Esophagus squamous epithelium (tissue), 5 donors: ENCODE measurements at regions not wholly inside any gene's neighbourhood (a gene's known extent, or its start where the extent isn't known, plus 50 kb on each side); places are given as distances from the start of the nearest gene placed in this dataset.
A peak's percentile ranks its signal among the peaks of the same experiment; 100 is the strongest.

Experiments used
- DNase-seq: peaks from one replicate; lab custom pipeline; 2025; lab: John Stamatoyannopoulos, UW
- H3K27ac ChIP-seq, 4 donors: fragments of 200-600 bp; sonication (generic); one replicate each; pipeline ENCODE4 v1.5.1; 2016 to 2019; ENCODE audit warnings: mild to moderate bottlenecking in 1 of 4
- H3K27me3 ChIP-seq, 4 donors: fragments of 200-600 bp; sonication (generic); 1 replicate in 3 of 4; 2 replicates in 1 of 4; pipeline versions ENCODE4 v1.5.1 to v1.6.0; 2017 to 2021; ENCODE audit warnings: antibody characterized with exemption in 1 of 4
- H3K36me3 ChIP-seq, 3 donors: fragments of 200-600 bp; sonication (generic); one replicate each; pipeline ENCODE4 v1.5.1; 2016 to 2019
- H3K4me1 ChIP-seq, 3 donors: fragments of 200-600 bp; sonication (generic); one replicate each; pipeline ENCODE4 v1.5.1; 2017 to 2019
- H3K4me3 ChIP-seq, 4 donors: fragments of 200-600 bp; sonication (generic); 1 replicate in 3 of 4; 2 replicates in 1 of 4; pipeline ENCODE4 v1.5.1; 2016 to 2019; ENCODE audit warnings: mild to moderate bottlenecking in 2 of 4, moderate library complexity in 1 of 4
- H3K9me3 ChIP-seq, 3 donors: fragments of 200-600 bp; sonication (generic); one replicate each; pipeline ENCODE4 v1.5.1; 2016 to 2019
- CTCF ChIP-seq, 6 experiments: fragments of 450-650 bp in 4 of 6; fragments of 200-600 bp in 2 of 6; sonication (generic) in 2 of 6; IDR thresholded peaks; one replicate each; pipeline ENCODE4 v1.5.1; 2016 to 2019; ENCODE audit warnings: antibody characterized with exemption in 6 of 6, mild to moderate bottlenecking in 4 of 6, moderate library complexity in 4 of 6
- POLR2A ChIP-seq, 4 donors: fragments of 450-650 bp; IDR thresholded peaks; one replicate each; pipeline ENCODE4 v1.6.1; 2017; ENCODE audit warnings: antibody characterized with exemption in 4 of 4, mild to moderate bottlenecking in 4 of 4, moderate library complexity in 3 of 4
- WGBS, 2 donors: methylation state at CpG; one replicate each; pipeline ENCODE4 v1.1.5; 2018; 5-methylcytosine and 5-hydroxymethylcytosine counted together
- intact Hi-C: fragments of 100-400 bp; cut with DNase I; formaldehyde crosslinking; loops from one replicate; pipeline ENCODE4 v1.15.0; 2022
- donor health status: DM: yes; HTN: yes; CAD: no.

- intact Hi-C loops: no loop called here
- TF ChIP-seq CTCF (IDR thresholded peaks at IDR 0.05) (no peak), POLR2A (IDR thresholded peaks at IDR 0.05) (no peak)
- Histone ChIP-seq H3K27me3 (no peaks in the 10 kb centered on the region), H3K9me3 (no peaks in the 10 kb centered on the region), H3K36me3 (no peaks in the 10 kb centered on the region), H3K4me1 (peaks cover 0 to 35% (median 11%) of the 10 kb centered on the region in 3 donors), H3K27ac (peak overlapping the region in 3 of 4 donors; percentile 44 to 80 (median 70)), H3K4me3 (no peak overlapping the region)
- no peak for DNase-seq
- WGBS, 2 donors: 79 to 80% methylated on average over 5 of the region's 5 CpGs
Measured at GRCh38 chr10:113272511-113272910, 280.3 kb upstream of the HABP2 start.

GRCh38 chr10:113273181-113274163, 279.4 kb upstream of the HABP2 start:
- Histone ChIP-seq H3K27ac (peak overlapping the region; percentile 36 to 80 (median 57)), H3K4me3 (peak overlapping the region in 1 of 4 donors; percentile 18), H3K36me3 (no peaks in the 10 kb centered on the region), H3K9me3 (no peaks in the 10 kb centered on the region), H3K4me1 (peaks cover 0 to 25% (median 11%) of the 10 kb centered on the region in 3 donors), H3K27me3 (no peaks in the 10 kb centered on the region)
- no peak for TF ChIP-seq CTCF (IDR thresholded peaks at IDR 0.05)
- TF ChIP-seq POLR2A (IDR thresholded peaks at IDR 0.05): no peak
- intact Hi-C loops: no loop called here
- DNase-seq: no peak
- 37 to 56% methylated on average over 6 to 13 of the region's 23 CpGs for WGBS, 2 donors

- H3K27ac ChIP-seq: peak overlapping the region; percentile 36 to 80 (median 57)
- TF ChIP-seq CTCF (IDR thresholded peaks at IDR 0.05) (no peak), POLR2A (IDR thresholded peaks at IDR 0.05) (no peak)
- no peak overlapping the region for H3K4me3 ChIP-seq
- H3K4me1 ChIP-seq: peaks cover 0 to 23% (median 11%) of the 10 kb centered on the region in 3 donors
- WGBS, 2 donors: 30 to 64% methylated on average over 7 of the region's 8 CpGs
- intact Hi-C loops: no loop called here
- H3K9me3 ChIP-seq: no peaks in the 10 kb centered on the region
- H3K36me3 ChIP-seq: no peaks in the 10 kb centered on the region
- no peak for DNase-seq
- H3K27me3 ChIP-seq: no peaks in the 10 kb centered on the region
Measured at GRCh38 chr10:113274176-113274829, 278.6 kb upstream of the HABP2 start.

DNA sequence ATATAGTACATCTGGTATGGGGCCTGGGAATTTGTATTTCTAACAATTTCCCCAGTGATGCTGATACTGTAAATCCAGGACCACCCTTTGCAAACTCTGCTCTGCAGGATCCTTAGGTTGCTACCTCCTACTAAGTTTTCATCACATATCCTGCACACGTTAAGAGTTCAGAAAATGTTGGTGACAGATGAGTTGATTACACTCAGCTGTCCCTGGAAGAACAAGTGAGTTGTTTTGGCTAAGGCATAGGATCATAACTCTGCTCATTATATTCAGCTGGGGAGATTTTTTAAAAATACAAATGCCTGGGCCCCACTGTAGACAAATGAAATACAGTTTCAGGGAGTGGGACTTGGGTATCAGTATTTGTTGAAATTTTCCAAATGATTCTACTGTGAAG, 274.6 kb upstream of the HABP2 start:
- Histone ChIP-seq H3K4me3 (no peak overlapping the region), H3K4me1 (peaks cover 0 to 13% (median 7%) of the 10 kb centered on the region in 3 donors), H3K27me3 (no peaks in the 10 kb centered on the region), H3K9me3 (no peaks in the 10 kb centered on the region), H3K36me3 (no peaks in the 10 kb centered on the region), H3K27ac (no peak overlapping the region)
- no peak for TF ChIP-seq POLR2A (IDR thresholded peaks at IDR 0.05)
- TF ChIP-seq CTCF (IDR thresholded peaks at IDR 0.05): no peak
- 60% methylated on average over 1 of the region's 1 CpG; no CpG with 5 or more reads in 1 of the 2 donors for WGBS, 2 donors
- no peak for DNase-seq
- intact Hi-C loops: no loop called here

- no peak overlapping the region for H3K4me3 ChIP-seq
- H3K27me3 ChIP-seq: no peaks in the 10 kb centered on the region
- no peaks in the 10 kb centered on the region for H3K36me3 ChIP-seq
- peaks cover 0 to 9% (median 4%) of the 10 kb centered on the region in 3 donors for H3K4me1 ChIP-seq
- WGBS, 2 donors: 73 to 75% methylated on average over 3 of the region's 3 CpGs
- DNase-seq: no peak
- H3K9me3 ChIP-seq: no peaks in the 10 kb centered on the region
- intact Hi-C loops: no loop called here
- TF ChIP-seq POLR2A (IDR thresholded peaks at IDR 0.05) (no peak), CTCF (IDR thresholded peaks at IDR 0.05) (no peak)
- no peak overlapping the region for H3K27ac ChIP-seq
Measured at GRCh38 chr10:113278664-113279063, 274.2 kb upstream of the HABP2 start.
